ENCODE measurements at regions not wholly inside any gene's neighbourhood (a gene's known extent, or its start where the extent isn't known, plus 50 kb on each side); places are given as distances from the start of the nearest gene placed in this dataset.

DNA sequence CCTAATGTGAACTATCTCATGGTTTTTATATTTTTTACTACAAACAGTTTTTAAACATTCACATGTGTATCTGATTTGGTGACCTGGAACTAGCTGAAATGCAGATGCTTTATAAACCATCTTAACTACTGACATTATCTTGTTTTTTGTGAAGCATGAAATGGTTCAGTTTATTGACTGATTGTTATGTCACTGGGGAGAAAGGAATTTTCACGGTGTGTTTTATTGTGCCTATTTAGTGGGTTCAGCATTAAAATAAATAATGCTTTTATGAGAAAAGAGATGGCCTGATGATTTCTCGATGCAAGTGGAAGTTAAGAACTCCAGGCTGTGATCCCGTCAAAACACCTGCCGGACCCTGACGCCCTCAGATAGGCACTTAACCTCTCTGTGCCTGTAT, 79.9 kb upstream of the KIF26B start:
- TF ChIP-seq, protein P1, sequence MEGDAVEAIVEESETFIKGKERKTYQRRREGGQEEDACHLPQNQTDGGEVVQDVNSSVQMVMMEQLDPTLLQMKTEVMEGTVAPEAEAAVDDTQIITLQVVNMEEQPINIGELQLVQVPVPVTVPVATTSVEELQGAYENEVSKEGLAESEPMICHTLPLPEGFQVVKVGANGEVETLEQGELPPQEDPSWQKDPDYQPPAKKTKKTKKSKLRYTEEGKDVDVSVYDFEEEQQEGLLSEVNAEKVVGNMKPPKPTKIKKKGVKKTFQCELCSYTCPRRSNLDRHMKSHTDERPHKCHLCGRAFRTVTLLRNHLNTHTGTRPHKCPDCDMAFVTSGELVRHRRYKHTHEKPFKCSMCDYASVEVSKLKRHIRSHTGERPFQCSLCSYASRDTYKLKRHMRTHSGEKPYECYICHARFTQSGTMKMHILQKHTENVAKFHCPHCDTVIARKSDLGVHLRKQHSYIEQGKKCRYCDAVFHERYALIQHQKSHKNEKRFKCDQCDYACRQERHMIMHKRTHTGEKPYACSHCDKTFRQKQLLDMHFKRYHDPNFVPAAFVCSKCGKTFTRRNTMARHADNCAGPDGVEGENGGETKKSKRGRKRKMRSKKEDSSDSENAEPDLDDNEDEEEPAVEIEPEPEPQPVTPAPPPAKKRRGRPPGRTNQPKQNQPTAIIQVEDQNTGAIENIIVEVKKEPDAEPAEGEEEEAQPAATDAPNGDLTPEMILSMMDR (IDR thresholded peaks at IDR 0.05) = no peak
- no peak for TF ChIP-seq POLR2A (IDR thresholded peaks at IDR 0.05)

All from lower leg skin (tissue), 3 donors.